ENCODE measurements at regions not wholly inside any gene's neighbourhood (a gene's known extent, or its start where the extent isn't known, plus 50 kb on each side); places are given as distances from the start of the nearest gene placed in this dataset.

- TF ChIP-seq EZH2 (IDR thresholded peaks at IDR 0.05; ENCODE audit: borderline replicate concordance, insufficient read depth, low read length, poor library complexity, severe bottlenecking) (no peak), SMC3 (conservative IDR thresholded peaks at IDR 0.05; ENCODE audit: poor library complexity) (no peak), REST (IDR thresholded peaks at IDR 0.05; ENCODE audit: borderline replicate concordance) (no peak), CTCF (IDR thresholded peaks at IDR 0.05; ENCODE audit: poor library complexity, severe bottlenecking) (no peak), POLR2AphosphoS5 (IDR thresholded peaks at IDR 0.05) (no peak), MXI1 (conservative IDR thresholded peaks at IDR 0.05; ENCODE audit: poor library complexity, severe bottlenecking) (no peak), RAD21 (conservative IDR thresholded peaks at IDR 0.05) (no peak), EP300 (conservative IDR thresholded peaks at IDR 0.05; ENCODE audit: poor library complexity, severe bottlenecking) (no peak), TAF1 (IDR thresholded peaks at IDR 0.05; ENCODE audit: low read depth) (no peak)
- no peak overlapping the region for H3K4me2 ChIP-seq (ENCODE audit: low read length)
Observed at GRCh38 chr5:118208031-118208453, 780.3 kb downstream of the DTWD2 start.

GRCh38 chr5:118199801-118200200 lies 788.5 kb downstream of the DTWD2 start:
- Histone ChIP-seq H3K79me2 (replicated peaks; ENCODE audit: insufficient read depth, low read length) (no peaks in the 10 kb centered on the region), H3F3A (ENCODE audit: insufficient read depth, low read length, poor library complexity, severe bottlenecking) (no peaks in the 10 kb centered on the region), H3K36me3 (ENCODE audit: insufficient read depth, low read length) (no peaks in the 10 kb centered on the region), H2AFZ (ENCODE audit: low read depth, low read length) (no peak overlapping the region), H3K9me2 (ENCODE audit: insufficient read depth, low read length) (no peaks in the 10 kb centered on the region), H3K9me3 (ENCODE audit: low read length) (no peaks in the 10 kb centered on the region), H3K9ac (ENCODE audit: low read length) (no peak overlapping the region), H3K27ac (ENCODE audit: low read length) (no peak overlapping the region), H3K4me3 (ENCODE audit: low read length) (no peak overlapping the region), H3K4me2 (ENCODE audit: low read length) (no peak overlapping the region), H4K20me1 (ENCODE audit: insufficient read depth) (no peaks in the 10 kb centered on the region), H3K27me3 (ENCODE audit: insufficient read depth, low read depth, low read length) (no peaks in the 10 kb centered on the region)
- no peak for TF ChIP-seq MXI1 (conservative IDR thresholded peaks at IDR 0.05; ENCODE audit: poor library complexity, severe bottlenecking)
- TF ChIP-seq RAD21 (conservative IDR thresholded peaks at IDR 0.05), result no peak
- TF ChIP-seq CTCF (IDR thresholded peaks at IDR 0.05; ENCODE audit: poor library complexity, severe bottlenecking), result no peak
- TF ChIP-seq EZH2 (IDR thresholded peaks at IDR 0.05; ENCODE audit: borderline replicate concordance, insufficient read depth, low read length, poor library complexity, severe bottlenecking), result no peak
- TF ChIP-seq SMC3 (conservative IDR thresholded peaks at IDR 0.05; ENCODE audit: poor library complexity), result no peak
- no peak for TF ChIP-seq POLR2AphosphoS5 (IDR thresholded peaks at IDR 0.05)
- no peak for TF ChIP-seq REST (IDR thresholded peaks at IDR 0.05; ENCODE audit: borderline replicate concordance)
- no peak for TF ChIP-seq EP300 (conservative IDR thresholded peaks at IDR 0.05; ENCODE audit: poor library complexity, severe bottlenecking)
- no peak for TF ChIP-seq TAF1 (IDR thresholded peaks at IDR 0.05; ENCODE audit: low read depth)

More at GRCh38 chr5:118208031-118208453, 780.3 kb downstream of the DTWD2 start:
- H3K4me3 ChIP-seq (ENCODE audit: low read length), result no peak overlapping the region
- H3K79me2 ChIP-seq (replicated peaks; ENCODE audit: insufficient read depth, low read length), result no peaks in the 10 kb centered on the region
- H3F3A ChIP-seq (ENCODE audit: insufficient read depth, low read length, poor library complexity, severe bottlenecking), result no peaks in the 10 kb centered on the region
- H3K9me3 ChIP-seq (ENCODE audit: low read length), result no peaks in the 10 kb centered on the region
- no peaks in the 10 kb centered on the region for H3K27me3 ChIP-seq (ENCODE audit: insufficient read depth, low read depth, low read length)
- H4K20me1 ChIP-seq (ENCODE audit: insufficient read depth), result no peaks in the 10 kb centered on the region
- no peaks in the 10 kb centered on the region for H3K9me2 ChIP-seq (ENCODE audit: insufficient read depth, low read length)
- no peak overlapping the region for H3K27ac ChIP-seq (ENCODE audit: low read length)
- H3K9ac ChIP-seq (ENCODE audit: low read length), result no peak overlapping the region
- no peak overlapping the region for H2AFZ ChIP-seq (ENCODE audit: low read depth, low read length)
- H3K36me3 ChIP-seq (ENCODE audit: insufficient read depth, low read length), result no peaks in the 10 kb centered on the region
